Activated naive CD8-positive, alpha-beta T cell treated with anti-CD3 and anti-CD28 coated beads, Interleukin-2, amount 50 U/mL, for 24 hours (primary cell): ENCODE measurements at regions not wholly inside any gene's neighbourhood (a gene's known extent, or its start where the extent isn't known, plus 50 kb on each side); places are given as distances from the start of the nearest gene placed in this dataset.
"Not testable (repeated sequence)": the region's sequence is repeated elsewhere in the genome, so short reads cannot be mapped to it uniquely, and the experiment has no call there.

Source experiments
- ATAC-seq: fragments of 150-1000 bp; cut with Tn5 transposase; one replicate; pipeline ENCODE4 v1.10.0; 2021
- DNase-seq: peaks from one replicate; pipeline ENCODE4 v3.0.0; 2021
- H3K27ac Mint-ChIP-seq: one replicate; pipeline ENCODE4 v1.8.0; 2021; ENCODE audit warnings: mild to moderate bottlenecking, mixed read lengths
- H3K27me3 Mint-ChIP-seq: one replicate; pipeline ENCODE4 v1.8.0; 2021; ENCODE audit warnings: mixed read lengths
- H3K36me3 Mint-ChIP-seq: one replicate; pipeline ENCODE4 v1.8.0; 2021; ENCODE audit warnings: low read depth, mixed read lengths
- H3K4me1 Mint-ChIP-seq: one replicate; pipeline ENCODE4 v1.8.0; 2021; ENCODE audit warnings: mixed read lengths
- H3K4me3 Mint-ChIP-seq: one replicate; pipeline ENCODE4 v1.8.0; 2021; ENCODE audit warnings: mild to moderate bottlenecking, moderate library complexity, mixed read lengths
- H3K9me3 Mint-ChIP-seq: one replicate; pipeline ENCODE4 v1.8.0; 2021; ENCODE audit warnings: mixed read lengths

DNA sequence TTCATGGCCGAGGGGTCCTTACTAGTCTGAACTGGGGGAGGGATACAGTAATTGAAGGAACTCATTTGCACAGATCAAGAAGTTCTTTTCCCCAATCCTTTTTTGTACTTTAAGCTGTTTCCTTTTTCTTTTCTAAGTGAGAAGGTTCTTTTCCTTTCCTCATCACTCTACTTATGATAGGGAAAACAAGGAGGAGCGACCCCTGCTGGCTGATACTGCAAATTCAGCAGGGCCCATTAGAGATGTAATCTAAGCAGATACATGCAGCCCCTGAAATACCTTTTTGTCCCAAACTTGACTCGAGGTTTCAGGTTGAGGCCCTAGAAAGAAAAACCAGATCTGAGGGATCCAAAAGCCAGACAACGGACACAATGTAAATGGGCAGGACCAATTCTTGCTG lies 305.5 kb downstream of the DNAJB9 start:
- no peak for ATAC-seq
- no peaks in the 10 kb centered on the region for H3K4me1 Mint-ChIP-seq
- no peaks in the 10 kb centered on the region for H3K36me3 Mint-ChIP-seq
- DNase-seq: peak; percentile 4
- no peaks in the 10 kb centered on the region for H3K27me3 Mint-ChIP-seq
- no peak overlapping the region for H3K4me3 Mint-ChIP-seq
- H3K27ac Mint-ChIP-seq: no peak overlapping the region
- H3K9me3 Mint-ChIP-seq: peaks cover 8% of the 10 kb centered on the region

DNA sequence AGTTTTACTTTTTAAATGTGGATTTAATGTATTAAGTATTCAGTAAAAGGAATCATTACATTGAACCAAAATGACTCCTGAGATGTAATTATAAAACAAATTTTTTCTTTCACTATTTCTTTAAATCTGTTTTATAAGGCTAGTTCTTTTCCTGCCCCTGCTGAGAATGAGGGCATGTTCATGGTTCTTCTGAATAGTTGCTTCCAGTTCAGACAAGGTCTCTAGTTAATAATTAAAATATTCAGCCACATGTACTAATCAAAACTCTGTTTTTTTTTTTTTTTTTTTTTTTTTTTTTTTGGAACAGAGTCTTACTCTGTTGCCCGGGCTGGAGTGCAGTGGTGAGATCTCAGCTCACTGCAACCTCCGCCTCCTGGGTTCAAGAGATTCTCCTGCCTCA lies 321.2 kb downstream of the DNAJB9 start:
- H3K27ac Mint-ChIP-seq: no peak overlapping the region
- H3K4me3 Mint-ChIP-seq: no peak overlapping the region
- peaks cover 16% of the 10 kb centered on the region for H3K9me3 Mint-ChIP-seq
- ATAC-seq (no peak), DNase-seq (no peak)
- no peaks in the 10 kb centered on the region for H3K27me3 Mint-ChIP-seq
- no peaks in the 10 kb centered on the region for H3K36me3 Mint-ChIP-seq
- H3K4me1 Mint-ChIP-seq: no peaks in the 10 kb centered on the region

DNA sequence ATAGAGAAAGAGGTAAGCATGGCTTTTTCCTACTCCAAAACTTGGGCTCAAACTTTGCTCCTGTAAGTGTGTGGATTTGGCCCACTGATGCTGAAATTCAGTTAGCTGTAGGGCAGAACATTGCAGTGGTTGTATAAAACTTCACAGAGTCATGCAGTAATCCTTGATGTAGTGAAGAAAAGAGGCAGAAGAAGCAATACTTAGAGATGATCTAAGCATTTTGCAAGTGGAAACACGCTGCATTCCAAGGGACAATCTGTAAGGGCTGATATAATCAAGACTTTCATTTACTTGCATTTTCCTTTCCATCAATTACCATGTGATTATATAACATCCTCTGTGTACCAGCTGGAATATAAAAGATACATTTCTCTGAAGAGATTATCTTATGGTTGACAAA lies 338.8 kb downstream of the DNAJB9 start:
- H3K4me3 Mint-ChIP-seq: no peak overlapping the region
- H3K27me3 Mint-ChIP-seq: no peaks in the 10 kb centered on the region
- H3K9me3 Mint-ChIP-seq: no peaks in the 10 kb centered on the region
- no peaks in the 10 kb centered on the region for H3K4me1 Mint-ChIP-seq
- no peaks in the 10 kb centered on the region for H3K36me3 Mint-ChIP-seq
- DNase-seq: no peak
- no peak overlapping the region for H3K27ac Mint-ChIP-seq
- no peak for ATAC-seq

DNA sequence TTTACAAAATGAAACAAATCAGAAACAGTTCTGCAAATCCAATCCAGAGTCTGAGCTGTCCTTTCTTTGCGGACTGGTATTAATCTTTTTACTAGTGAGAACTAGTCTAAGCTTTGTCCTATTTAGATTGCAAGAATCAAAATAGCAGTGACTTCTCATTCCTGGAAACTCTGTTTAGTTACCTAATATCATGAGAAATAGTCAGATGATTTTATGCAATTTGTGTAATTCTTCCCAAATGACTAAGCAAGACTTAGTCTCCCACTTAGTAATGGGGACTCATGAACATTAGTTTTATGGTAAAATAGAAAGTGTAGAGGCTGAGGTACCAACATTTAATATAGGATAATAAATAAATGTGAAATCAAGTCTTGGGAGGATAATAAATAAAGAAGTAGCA lies 341.3 kb downstream of the DNAJB9 start:
- H3K9me3 Mint-ChIP-seq: peaks cover 6% of the 10 kb centered on the region
- H3K27me3 Mint-ChIP-seq: no peaks in the 10 kb centered on the region
- DNase-seq (no peak), ATAC-seq (no peak)
- no peaks in the 10 kb centered on the region for H3K4me1 Mint-ChIP-seq
- H3K4me3 Mint-ChIP-seq: no peak overlapping the region
- no peak overlapping the region for H3K27ac Mint-ChIP-seq
- no peaks in the 10 kb centered on the region for H3K36me3 Mint-ChIP-seq

DNA sequence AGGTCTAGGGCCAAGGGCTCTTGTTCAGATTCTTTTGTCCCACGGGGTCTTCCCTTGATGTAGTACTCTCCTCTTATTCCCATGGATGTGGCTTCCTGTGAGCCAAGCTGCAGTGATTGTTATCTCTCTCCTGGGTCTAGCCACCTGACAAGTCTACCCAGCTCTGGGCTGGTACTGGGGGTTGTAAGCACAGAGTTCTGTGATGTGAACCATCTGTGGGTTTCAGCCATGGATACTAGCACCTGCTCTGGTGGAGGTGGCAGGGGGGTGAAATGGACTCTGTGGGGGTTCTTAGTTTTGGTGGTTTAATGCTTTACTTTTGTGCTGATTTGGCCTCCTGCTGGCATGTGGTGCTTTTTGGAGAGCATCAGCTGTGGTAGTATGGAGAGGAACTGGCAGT lies 350.8 kb downstream of the DNAJB9 start:
- no peaks in the 10 kb centered on the region for H3K4me1 Mint-ChIP-seq
- no peak overlapping the region for H3K27ac Mint-ChIP-seq
- no peaks in the 10 kb centered on the region for H3K36me3 Mint-ChIP-seq
- H3K9me3 Mint-ChIP-seq: peaks cover 30% of the 10 kb centered on the region
- DNase-seq: no peak
- H3K4me3 Mint-ChIP-seq: no peak overlapping the region
- no peak for ATAC-seq
- H3K27me3 Mint-ChIP-seq: no peaks in the 10 kb centered on the region

DNA sequence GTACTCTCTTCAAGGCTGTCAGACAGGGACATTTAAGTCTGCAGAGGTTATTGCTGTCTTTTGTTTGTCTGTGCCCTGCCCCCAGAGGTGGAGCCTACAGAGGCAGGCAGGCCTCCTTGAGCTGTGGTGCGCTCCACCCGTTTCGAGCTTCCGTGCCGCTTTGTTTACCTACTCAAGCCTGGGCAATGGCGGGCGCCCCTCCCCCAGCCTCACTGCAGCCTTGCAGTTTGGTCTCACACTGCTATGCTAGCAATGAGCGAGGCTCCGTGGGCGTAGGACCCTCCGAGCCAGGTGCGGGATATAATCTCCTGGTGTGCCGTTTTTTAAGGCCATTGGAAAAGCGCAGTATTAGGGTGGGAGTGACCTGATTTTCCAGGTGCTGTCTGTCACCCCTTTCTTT lies 373.4 kb downstream of the DNAJB9 start:
- not testable (repeated sequence) for H3K27me3 Mint-ChIP-seq, DNase-seq, H3K9me3 Mint-ChIP-seq, H3K4me3 Mint-ChIP-seq, ATAC-seq, H3K27ac Mint-ChIP-seq, H3K36me3 Mint-ChIP-seq, H3K4me1 Mint-ChIP-seq

DNA sequence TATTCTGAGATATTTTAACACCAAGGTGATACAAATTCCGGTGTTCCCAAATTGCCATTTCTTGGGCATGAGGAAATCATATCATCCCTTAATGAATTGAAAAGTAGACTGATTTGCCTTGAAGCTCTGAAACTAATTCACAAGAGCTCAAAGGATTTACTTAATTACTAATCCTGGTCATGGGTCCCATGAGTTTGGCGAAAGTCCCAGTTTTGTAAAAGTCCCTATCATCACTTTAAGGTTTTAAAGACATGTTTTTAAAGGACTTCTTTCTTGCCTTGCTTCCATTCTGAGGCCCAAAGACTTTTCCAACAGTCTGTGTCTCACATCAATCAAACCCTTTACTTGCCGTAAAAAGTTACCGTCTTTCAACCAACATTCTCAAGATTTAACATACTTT lies 377.9 kb downstream of the DNAJB9 start:
- no peak overlapping the region for H3K27ac Mint-ChIP-seq
- DNase-seq: no peak

DNA sequence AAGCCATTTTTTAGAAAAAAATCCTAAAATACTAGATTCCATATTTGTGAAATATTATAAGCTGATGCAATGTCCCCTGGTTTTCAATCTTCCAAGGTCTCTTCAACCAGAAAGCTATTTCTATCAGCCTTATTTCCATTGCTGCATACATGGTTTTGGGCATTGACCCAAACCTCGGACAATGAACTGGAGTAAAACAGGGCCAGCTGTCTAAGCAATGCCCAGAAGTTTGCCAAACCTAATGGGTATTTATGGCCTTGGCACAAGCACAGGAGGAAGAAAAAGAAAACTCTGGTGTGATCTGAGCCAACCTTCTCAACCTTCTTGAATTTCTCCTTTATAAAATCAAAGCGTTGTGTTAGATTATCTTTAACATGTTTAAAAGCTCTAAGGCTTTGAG lies 402.3 kb downstream of the DNAJB9 start:
- DNase-seq (no peak), ATAC-seq (no peak)
- no peak overlapping the region for H3K27ac Mint-ChIP-seq
- H3K4me3 Mint-ChIP-seq: no peak overlapping the region
- no peaks in the 10 kb centered on the region for H3K9me3 Mint-ChIP-seq
- no peaks in the 10 kb centered on the region for H3K4me1 Mint-ChIP-seq
- H3K36me3 Mint-ChIP-seq: no peaks in the 10 kb centered on the region
- no peaks in the 10 kb centered on the region for H3K27me3 Mint-ChIP-seq

More for the DNA sequence above, 377.9 kb downstream of the DNAJB9 start:
- no peak overlapping the region for H3K4me3 Mint-ChIP-seq
- ATAC-seq: no peak
- H3K4me1 Mint-ChIP-seq: no peaks in the 10 kb centered on the region
- H3K27me3 Mint-ChIP-seq: no peaks in the 10 kb centered on the region
- H3K36me3 Mint-ChIP-seq: no peaks in the 10 kb centered on the region
- H3K9me3 Mint-ChIP-seq: no peaks in the 10 kb centered on the region

DNA sequence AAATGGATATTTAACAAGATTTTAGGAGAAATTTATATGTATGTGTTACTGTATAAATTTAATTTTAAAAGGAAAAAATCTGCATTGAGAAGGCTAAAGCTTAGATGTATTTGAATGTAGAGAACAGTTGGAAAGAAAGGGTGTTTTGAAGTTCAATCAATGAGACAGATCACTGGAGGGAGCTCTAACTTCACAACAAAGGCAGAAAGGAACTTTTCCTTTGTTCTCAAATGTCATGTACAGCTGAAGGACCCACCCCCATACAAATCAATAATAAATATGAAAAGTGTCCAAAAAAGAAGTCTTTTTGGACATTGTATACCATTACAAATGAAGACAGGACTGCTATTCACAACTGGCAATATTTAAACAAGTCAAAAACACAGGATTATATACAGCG lies 403.4 kb downstream of the DNAJB9 start:
- H3K4me1 Mint-ChIP-seq: no peaks in the 10 kb centered on the region
- no peaks in the 10 kb centered on the region for H3K36me3 Mint-ChIP-seq
- H3K27ac Mint-ChIP-seq: no peak overlapping the region
- H3K9me3 Mint-ChIP-seq: no peaks in the 10 kb centered on the region
- H3K27me3 Mint-ChIP-seq: no peaks in the 10 kb centered on the region
- ATAC-seq (no peak), DNase-seq (no peak)
- no peak overlapping the region for H3K4me3 Mint-ChIP-seq

DNA sequence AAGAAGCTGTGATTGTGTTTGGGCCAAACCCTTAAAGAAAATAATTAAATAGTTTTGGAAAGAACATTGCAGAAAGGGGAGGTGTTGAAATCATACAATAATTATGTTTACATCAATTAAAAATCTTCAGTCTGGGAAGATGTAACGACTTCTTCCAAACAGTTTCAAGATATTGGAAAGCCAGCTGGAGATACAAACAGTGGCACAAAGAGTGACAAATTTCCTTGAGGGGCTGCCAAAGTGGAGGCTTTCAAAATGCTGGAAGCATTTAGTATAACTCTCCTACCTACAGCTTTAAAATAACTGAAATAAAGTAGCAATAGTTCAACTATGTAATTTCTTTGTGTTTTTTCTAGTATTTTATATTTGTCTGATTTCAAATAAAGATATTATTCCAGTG lies 405.0 kb downstream of the DNAJB9 start:
- no peaks in the 10 kb centered on the region for H3K4me1 Mint-ChIP-seq
- no peaks in the 10 kb centered on the region for H3K36me3 Mint-ChIP-seq
- no peak overlapping the region for H3K27ac Mint-ChIP-seq
- DNase-seq: no peak
- no peak for ATAC-seq
- H3K4me3 Mint-ChIP-seq: no peak overlapping the region
- no peaks in the 10 kb centered on the region for H3K27me3 Mint-ChIP-seq
- peaks cover 3% of the 10 kb centered on the region for H3K9me3 Mint-ChIP-seq

DNA sequence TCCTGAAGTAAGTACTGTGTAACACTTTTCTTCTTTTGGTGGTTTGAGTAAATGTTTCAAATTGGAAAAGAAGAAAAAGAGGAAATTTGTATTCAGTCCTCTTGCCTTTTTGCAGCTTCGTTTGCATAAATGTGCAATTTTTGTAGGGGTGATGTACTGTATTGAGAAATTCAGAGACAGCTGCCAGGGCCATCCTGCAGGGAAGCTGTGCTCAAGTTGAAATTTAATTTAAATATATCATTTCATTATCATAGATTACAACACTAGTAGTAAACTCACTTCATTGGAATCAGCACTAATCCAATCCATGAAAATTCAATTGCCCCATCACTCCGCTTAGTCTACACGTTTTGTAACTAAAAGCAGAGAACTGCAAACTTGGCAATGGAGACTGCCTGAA lies 415.4 kb downstream of the DNAJB9 start:
- DNase-seq: no peak
- Mint-ChIP-seq H3K4me1 (no peaks in the 10 kb centered on the region), H3K36me3 (no peaks in the 10 kb centered on the region), H3K27me3 (no peaks in the 10 kb centered on the region), H3K9me3 (no peaks in the 10 kb centered on the region), H3K4me3 (no peak overlapping the region), H3K27ac (no peak overlapping the region)
- ATAC-seq: no peak

DNA sequence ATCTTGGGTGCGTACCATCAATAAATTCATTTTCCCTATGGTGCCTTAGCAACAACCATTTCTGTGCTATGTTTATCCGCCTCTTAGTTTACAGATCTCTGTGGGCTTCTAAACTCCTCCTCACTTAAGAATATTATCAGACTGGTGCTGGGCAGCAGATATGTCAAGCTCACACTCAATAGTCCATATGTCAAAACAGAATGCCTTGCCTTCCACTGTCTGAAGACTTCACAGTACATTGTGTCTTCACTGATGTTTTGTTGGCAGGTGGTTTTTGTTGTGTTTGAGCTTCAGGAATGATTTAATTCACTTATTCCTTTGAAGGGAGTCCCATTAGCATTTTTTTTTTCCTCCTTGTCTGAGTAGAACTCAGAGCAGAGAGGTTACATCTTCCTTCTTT lies 419.6 kb downstream of the DNAJB9 start:
- H3K9me3 Mint-ChIP-seq: no peaks in the 10 kb centered on the region
- no peaks in the 10 kb centered on the region for H3K4me1 Mint-ChIP-seq
- H3K36me3 Mint-ChIP-seq: no peaks in the 10 kb centered on the region
- DNase-seq: no peak
- no peak for ATAC-seq
- H3K27me3 Mint-ChIP-seq: no peaks in the 10 kb centered on the region
- no peak overlapping the region for H3K4me3 Mint-ChIP-seq
- no peak overlapping the region for H3K27ac Mint-ChIP-seq

DNA sequence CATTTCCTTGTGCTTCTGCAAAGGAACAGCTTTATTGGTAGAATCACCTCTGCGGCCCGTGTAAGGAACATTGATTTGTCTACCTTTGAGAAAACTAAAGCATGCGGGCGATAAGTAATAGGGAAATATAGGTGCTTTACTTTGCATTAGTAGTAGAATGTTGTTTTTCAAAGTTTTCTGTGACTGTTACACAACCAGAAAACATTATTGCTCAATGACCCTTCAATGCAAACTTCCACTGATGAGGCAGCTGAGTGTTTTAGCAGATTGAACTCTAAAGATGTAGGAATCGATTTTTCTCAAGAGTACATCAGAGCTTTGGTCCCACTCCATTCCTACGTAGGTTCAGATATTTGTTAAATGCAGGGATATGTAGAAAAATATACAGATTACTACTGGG lies 427.8 kb downstream of the DNAJB9 start:
- no peak for DNase-seq
- no peaks in the 10 kb centered on the region for H3K9me3 Mint-ChIP-seq
- ATAC-seq: no peak
- no peaks in the 10 kb centered on the region for H3K36me3 Mint-ChIP-seq
- no peaks in the 10 kb centered on the region for H3K27me3 Mint-ChIP-seq
- no peak overlapping the region for H3K27ac Mint-ChIP-seq
- H3K4me3 Mint-ChIP-seq: no peak overlapping the region
- H3K4me1 Mint-ChIP-seq: no peaks in the 10 kb centered on the region

DNA sequence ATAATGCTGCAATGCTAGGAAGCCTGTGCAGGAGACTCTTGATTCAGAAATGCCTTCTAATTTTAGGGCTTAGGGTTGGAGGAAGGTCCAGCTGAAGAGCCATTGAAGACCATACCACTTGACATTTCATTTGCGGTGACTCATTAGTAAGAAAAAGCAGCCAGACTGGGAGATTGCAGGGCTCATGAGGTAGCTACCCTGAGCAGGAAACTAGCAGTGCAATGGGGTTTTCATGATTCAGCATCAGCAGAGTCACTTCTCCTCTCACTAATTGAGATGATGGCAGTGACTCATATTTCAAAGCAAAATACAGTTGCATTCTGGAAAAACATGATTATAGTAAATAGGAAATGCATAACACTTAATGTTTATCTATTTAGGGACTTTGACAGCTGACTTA lies 434.1 kb downstream of the DNAJB9 start:
- Mint-ChIP-seq H3K36me3 (no peaks in the 10 kb centered on the region), H3K4me1 (no peaks in the 10 kb centered on the region), H3K4me3 (no peak overlapping the region), H3K9me3 (peaks cover 5% of the 10 kb centered on the region), H3K27ac (no peak overlapping the region), H3K27me3 (no peaks in the 10 kb centered on the region)
- ATAC-seq: no peak
- no peak for DNase-seq

DNA sequence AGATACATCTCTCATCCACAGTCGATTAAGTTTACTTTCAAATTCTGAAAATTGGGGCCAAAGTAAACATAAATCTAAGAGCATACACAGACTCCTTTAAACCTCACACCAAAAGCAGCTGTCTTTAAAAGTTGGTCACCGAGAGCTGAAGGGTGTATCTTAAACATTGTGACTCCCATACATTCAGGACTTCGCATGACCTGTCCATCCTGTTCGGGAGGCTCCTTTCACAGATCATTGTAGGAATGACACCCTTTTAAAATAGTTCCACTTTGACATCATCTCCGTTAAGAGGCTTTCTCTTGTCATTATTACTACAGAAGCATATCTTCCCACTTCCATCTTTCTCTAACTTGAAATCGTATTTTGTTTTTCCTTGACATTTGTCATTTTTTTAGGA lies 440.0 kb downstream of the DNAJB9 start:
- no peaks in the 10 kb centered on the region for H3K4me1 Mint-ChIP-seq
- H3K27ac Mint-ChIP-seq: no peak overlapping the region
- DNase-seq (no peak), ATAC-seq (no peak)
- no peaks in the 10 kb centered on the region for H3K36me3 Mint-ChIP-seq
- no peak overlapping the region for H3K4me3 Mint-ChIP-seq
- no peaks in the 10 kb centered on the region for H3K27me3 Mint-ChIP-seq
- peaks cover 8% of the 10 kb centered on the region for H3K9me3 Mint-ChIP-seq

DNA sequence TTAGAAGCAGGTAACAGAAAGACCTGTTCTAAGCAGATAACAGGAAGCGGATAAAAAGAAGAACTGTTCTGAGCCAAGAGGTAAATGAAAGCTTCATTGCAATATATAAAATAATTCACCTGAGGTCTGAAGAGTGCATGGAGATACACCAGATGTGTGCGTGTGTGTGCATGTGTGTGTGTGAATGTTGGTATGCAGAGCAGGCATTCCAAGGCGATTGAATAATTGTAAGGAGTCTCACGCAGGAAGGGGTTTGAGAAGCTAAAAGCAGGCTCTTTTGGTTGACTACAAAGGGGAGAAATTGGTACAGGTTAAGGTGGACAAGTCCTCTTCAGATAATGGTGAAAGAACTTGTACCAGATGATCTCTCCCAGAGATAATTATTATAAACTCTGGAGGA lies 450.6 kb downstream of the DNAJB9 start:
- H3K4me3 Mint-ChIP-seq: no peak overlapping the region
- DNase-seq (no peak), ATAC-seq (no peak)
- H3K27me3 Mint-ChIP-seq: no peaks in the 10 kb centered on the region
- no peak overlapping the region for H3K27ac Mint-ChIP-seq
- no peaks in the 10 kb centered on the region for H3K36me3 Mint-ChIP-seq
- H3K9me3 Mint-ChIP-seq: peaks cover 12% of the 10 kb centered on the region
- no peaks in the 10 kb centered on the region for H3K4me1 Mint-ChIP-seq
